ENCODE measurements at regions not wholly inside any gene's neighbourhood (a gene's known extent, or its start where the extent isn't known, plus 50 kb on each side); places are given as distances from the start of the nearest gene placed in this dataset.

DNA sequence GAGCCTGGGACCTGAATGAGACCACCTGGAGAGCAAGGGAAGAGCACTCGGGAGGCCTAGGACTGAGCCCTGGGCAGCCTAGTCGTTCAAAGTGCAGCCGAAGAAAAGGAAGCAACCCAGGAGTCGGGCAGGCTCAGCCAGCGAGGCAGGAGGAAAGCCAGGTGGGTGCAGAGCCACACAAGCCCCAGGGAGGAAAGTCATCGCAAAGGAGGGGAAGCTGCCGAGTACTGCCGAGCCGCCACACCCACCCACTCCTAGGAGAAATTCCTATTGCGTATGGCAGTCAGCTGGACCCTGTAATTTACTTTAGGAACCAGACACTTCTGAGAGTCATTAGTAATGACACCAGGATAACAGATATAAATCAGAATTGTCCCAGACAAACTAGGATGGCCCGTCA lies 187.6 kb downstream of the KATNIP start:
- H2AFZ ChIP-seq (ENCODE audit: low read depth, low read length), result no peak overlapping the region
- H3K79me2 ChIP-seq (ENCODE audit: insufficient read depth, low read length), result no peaks in the 10 kb centered on the region
- TF ChIP-seq, protein P1, sequence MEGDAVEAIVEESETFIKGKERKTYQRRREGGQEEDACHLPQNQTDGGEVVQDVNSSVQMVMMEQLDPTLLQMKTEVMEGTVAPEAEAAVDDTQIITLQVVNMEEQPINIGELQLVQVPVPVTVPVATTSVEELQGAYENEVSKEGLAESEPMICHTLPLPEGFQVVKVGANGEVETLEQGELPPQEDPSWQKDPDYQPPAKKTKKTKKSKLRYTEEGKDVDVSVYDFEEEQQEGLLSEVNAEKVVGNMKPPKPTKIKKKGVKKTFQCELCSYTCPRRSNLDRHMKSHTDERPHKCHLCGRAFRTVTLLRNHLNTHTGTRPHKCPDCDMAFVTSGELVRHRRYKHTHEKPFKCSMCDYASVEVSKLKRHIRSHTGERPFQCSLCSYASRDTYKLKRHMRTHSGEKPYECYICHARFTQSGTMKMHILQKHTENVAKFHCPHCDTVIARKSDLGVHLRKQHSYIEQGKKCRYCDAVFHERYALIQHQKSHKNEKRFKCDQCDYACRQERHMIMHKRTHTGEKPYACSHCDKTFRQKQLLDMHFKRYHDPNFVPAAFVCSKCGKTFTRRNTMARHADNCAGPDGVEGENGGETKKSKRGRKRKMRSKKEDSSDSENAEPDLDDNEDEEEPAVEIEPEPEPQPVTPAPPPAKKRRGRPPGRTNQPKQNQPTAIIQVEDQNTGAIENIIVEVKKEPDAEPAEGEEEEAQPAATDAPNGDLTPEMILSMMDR (IDR thresholded peaks at IDR 0.05; ENCODE audit: borderline replicate concordance, extremely low read depth, low read length, poor library complexity, severe bottlenecking), result no peak
- TF ChIP-seq EZH2 (IDR thresholded peaks at IDR 0.05; ENCODE audit: borderline replicate concordance, low read depth, low read length, severe bottlenecking), result no peak
- no peak for DNase-seq
- H3K4me3 ChIP-seq (ENCODE audit: low read depth in 1 of 2, low read length in 2 of 2), result no peak overlapping the region
- no peaks in the 10 kb centered on the region for H3K9me3 ChIP-seq (ENCODE audit: insufficient read depth, low read length, severe bottlenecking)
- no peak overlapping the region for H3K9ac ChIP-seq (ENCODE audit: low read depth, low read length)
- H4K20me1 ChIP-seq (ENCODE audit: insufficient read depth, low read length), result no peaks in the 10 kb centered on the region
- no peak overlapping the region for H3K4me2 ChIP-seq (ENCODE audit: insufficient read depth, low read length)
- H3K27ac ChIP-seq (ENCODE audit: low read length), result no peak overlapping the region
- no peaks in the 10 kb centered on the region for H3K36me3 ChIP-seq (ENCODE audit: insufficient read depth, low read length)
- ATAC-seq (ENCODE audit: insufficient read depth, low read depth), result no peak
- no peaks in the 10 kb centered on the region for H3K27me3 ChIP-seq (ENCODE audit: insufficient read depth, low read length, poor library complexity)
- H3K4me1 ChIP-seq (ENCODE audit: insufficient read depth, low read length), result no peaks in the 10 kb centered on the region
